ENCODE measurements at regions not wholly inside any gene's neighbourhood (a gene's known extent, or its start where the extent isn't known, plus 50 kb on each side); places are given as distances from the start of the nearest gene placed in this dataset.

GRCh38 chr2:236720974-236721540 is 151.4 kb downstream of the ACKR3 start:
- no peaks in the 10 kb centered on the region for H3K9me2 ChIP-seq (replicated peaks; ENCODE audit: insufficient read depth)
- no peak overlapping the region for H2AFZ ChIP-seq
- TF ChIP-seq EZH2phosphoT487 (IDR thresholded peaks at IDR 0.05; ENCODE audit: low read depth, severe bottlenecking, unreplicated experiment): no peak
- no peak for TF ChIP-seq EZH2 (IDR thresholded peaks at IDR 0.05; ENCODE audit: borderline replicate concordance)
- TF ChIP-seq, protein P1, sequence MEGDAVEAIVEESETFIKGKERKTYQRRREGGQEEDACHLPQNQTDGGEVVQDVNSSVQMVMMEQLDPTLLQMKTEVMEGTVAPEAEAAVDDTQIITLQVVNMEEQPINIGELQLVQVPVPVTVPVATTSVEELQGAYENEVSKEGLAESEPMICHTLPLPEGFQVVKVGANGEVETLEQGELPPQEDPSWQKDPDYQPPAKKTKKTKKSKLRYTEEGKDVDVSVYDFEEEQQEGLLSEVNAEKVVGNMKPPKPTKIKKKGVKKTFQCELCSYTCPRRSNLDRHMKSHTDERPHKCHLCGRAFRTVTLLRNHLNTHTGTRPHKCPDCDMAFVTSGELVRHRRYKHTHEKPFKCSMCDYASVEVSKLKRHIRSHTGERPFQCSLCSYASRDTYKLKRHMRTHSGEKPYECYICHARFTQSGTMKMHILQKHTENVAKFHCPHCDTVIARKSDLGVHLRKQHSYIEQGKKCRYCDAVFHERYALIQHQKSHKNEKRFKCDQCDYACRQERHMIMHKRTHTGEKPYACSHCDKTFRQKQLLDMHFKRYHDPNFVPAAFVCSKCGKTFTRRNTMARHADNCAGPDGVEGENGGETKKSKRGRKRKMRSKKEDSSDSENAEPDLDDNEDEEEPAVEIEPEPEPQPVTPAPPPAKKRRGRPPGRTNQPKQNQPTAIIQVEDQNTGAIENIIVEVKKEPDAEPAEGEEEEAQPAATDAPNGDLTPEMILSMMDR (IDR thresholded peaks at IDR 0.05; ENCODE audit: poor library complexity): no peak
- H3K4me2 ChIP-seq: no peak overlapping the region
- no peak overlapping the region for H3K27ac ChIP-seq
- 90% methylated on average over 15 of the region's 15 CpGs for WGBS (ENCODE audit: low lambda C conversion rate, missing lambda C conversion rate)
- H3K9me3 ChIP-seq (ENCODE audit: low read depth): no peaks in the 10 kb centered on the region
- H3K27me3 ChIP-seq: no peaks in the 10 kb centered on the region
- H3K79me2 ChIP-seq: no peaks in the 10 kb centered on the region
- peaks cover 9% of the 10 kb centered on the region for H3K4me1 ChIP-seq (ENCODE audit: insufficient read depth)
- DNase-seq (ENCODE audit: low spot score): no peak
- H4K20me1 ChIP-seq (ENCODE audit: insufficient read depth, poor library complexity, severe bottlenecking): no peaks in the 10 kb centered on the region
- H3K36me3 ChIP-seq (replicated peaks; ENCODE audit: insufficient read depth, low read depth): no peaks in the 10 kb centered on the region
- no peak overlapping the region for H3K4me3 ChIP-seq

- Histone ChIP-seq H3K4me2 (no peak overlapping the region), H3K9me3 (ENCODE audit: low read depth) (no peaks in the 10 kb centered on the region), H3K79me2 (no peaks in the 10 kb centered on the region), H3K4me1 (ENCODE audit: insufficient read depth) (peaks cover 3% of the 10 kb centered on the region), H3K36me3 (replicated peaks; ENCODE audit: insufficient read depth, low read depth) (no peaks in the 10 kb centered on the region), H3K27ac (no peak overlapping the region), H3K4me3 (no peak overlapping the region), H4K20me1 (ENCODE audit: insufficient read depth, poor library complexity, severe bottlenecking) (no peaks in the 10 kb centered on the region), H2AFZ (no peak overlapping the region), H3K9me2 (replicated peaks; ENCODE audit: insufficient read depth) (no peaks in the 10 kb centered on the region), H3K27me3 (no peaks in the 10 kb centered on the region)
- WGBS (ENCODE audit: low lambda C conversion rate, missing lambda C conversion rate): 95% methylated on average over 6 of the region's 6 CpGs
- no peak for TF ChIP-seq EZH2phosphoT487 (IDR thresholded peaks at IDR 0.05; ENCODE audit: low read depth, severe bottlenecking, unreplicated experiment)
- TF ChIP-seq, protein P1 (IDR thresholded peaks at IDR 0.05; ENCODE audit: poor library complexity): no peak
- no peak for TF ChIP-seq EZH2 (IDR thresholded peaks at IDR 0.05; ENCODE audit: borderline replicate concordance)
- no peak for DNase-seq (ENCODE audit: low spot score)
Observed at GRCh38 chr2:236724200-236724599, 154.6 kb downstream of the ACKR3 start.

DNA sequence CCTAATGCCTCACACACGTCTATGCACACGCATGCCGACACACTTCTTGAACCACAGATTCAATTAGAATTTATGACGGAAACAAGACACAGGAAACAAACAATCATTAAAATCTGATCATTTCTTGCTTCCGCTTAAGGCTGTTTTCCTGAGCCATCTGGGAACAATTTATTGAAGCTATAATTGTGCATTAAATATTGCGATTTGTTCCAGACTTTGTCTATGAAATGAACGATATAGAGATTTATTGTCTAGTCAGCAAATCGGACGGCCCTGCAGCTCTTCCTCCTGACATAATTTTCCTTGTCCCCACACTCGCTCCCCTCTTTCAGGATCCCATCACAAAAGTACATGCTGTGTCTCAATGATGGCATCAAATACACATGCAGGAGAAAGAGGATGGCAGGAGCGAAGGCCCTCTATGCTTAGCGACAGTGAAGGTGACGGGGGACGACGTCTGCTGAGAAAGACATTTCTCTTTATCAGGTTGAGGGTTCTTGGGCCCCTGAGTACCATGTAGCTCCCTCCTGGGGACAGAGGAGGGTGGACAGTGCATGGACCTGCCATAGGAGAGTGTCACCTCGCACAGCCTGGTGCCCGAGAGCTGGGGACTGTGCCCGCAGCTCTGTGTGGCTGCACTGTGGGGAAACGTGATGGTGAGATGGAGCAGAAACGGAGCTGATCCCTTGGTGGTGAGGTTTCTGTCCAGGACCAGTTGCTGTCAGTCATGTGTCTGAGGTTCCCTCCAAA is 157.3 kb downstream of the ACKR3 start:
- Histone ChIP-seq H3K9me2 (replicated peaks; ENCODE audit: insufficient read depth) (no peaks in the 10 kb centered on the region), H3K4me2 (no peak overlapping the region), H2AFZ (no peak overlapping the region), H3K79me2 (no peaks in the 10 kb centered on the region), H3K27ac (no peak overlapping the region), H3K4me1 (ENCODE audit: insufficient read depth) (peaks cover 6% of the 10 kb centered on the region), H3K9me3 (ENCODE audit: low read depth) (no peaks in the 10 kb centered on the region), H4K20me1 (ENCODE audit: insufficient read depth, poor library complexity, severe bottlenecking) (no peaks in the 10 kb centered on the region), H3K27me3 (no peaks in the 10 kb centered on the region), H3K4me3 (no peak overlapping the region), H3K36me3 (replicated peaks; ENCODE audit: insufficient read depth, low read depth) (no peaks in the 10 kb centered on the region)
- TF ChIP-seq EZH2 (IDR thresholded peaks at IDR 0.05; ENCODE audit: borderline replicate concordance) (no peak), EZH2phosphoT487 (IDR thresholded peaks at IDR 0.05; ENCODE audit: low read depth, severe bottlenecking, unreplicated experiment) (no peak)
- TF ChIP-seq, protein P1 (IDR thresholded peaks at IDR 0.05; ENCODE audit: poor library complexity): no peak
- WGBS (ENCODE audit: low lambda C conversion rate, missing lambda C conversion rate): 81% methylated on average over 20 of the region's 20 CpGs
- DNase-seq (ENCODE audit: low spot score): no peak
